GM06990 (cell line): ENCODE measurements at regions not wholly inside any gene's neighbourhood (a gene's known extent, or its start where the extent isn't known, plus 50 kb on each side); places are given as distances from the start of the nearest gene placed in this dataset.

Experiments
- DNase-seq: peaks from one replicate; pipeline ENCODE4 v3.0.0-alpha.2; 2011; ENCODE audit not compliant: insufficient read length; ENCODE audit errors: extremely low read depth
- H3K27me3 ChIP-seq: replicated peaks from 2 replicates; pipeline ENCODE4 v1.6.0; 2011; ENCODE audit warnings: low read length; ENCODE audit not compliant: control insufficient read depth, insufficient read depth
- H3K36me3 ChIP-seq: 2 replicates; pipeline ENCODE4 v1.5.1; 2011; ENCODE audit warnings: low read length; ENCODE audit not compliant: control insufficient read depth, insufficient read depth
- H3K4me3 ChIP-seq: replicated peaks from 2 replicates; pipeline ENCODE4 v1.5.1; 2011; ENCODE audit warnings: low read depth, mild to moderate bottlenecking, control low read depth, low read length
- CTCF ChIP-seq: IDR thresholded peaks from 2 replicates; pipeline ENCODE4 v1.5.1; 2011; ENCODE audit warnings: low read length, control low read depth, mild to moderate bottlenecking, inconsistent platforms; ENCODE audit not compliant: insufficient read depth, poor library complexity, severe bottlenecking

GRCh38 chr18:42187611-42188380 lies 232.8 kb downstream of the PIK3C3 start:
- DNase-seq: no peak
- Histone ChIP-seq H3K27me3 (no peaks in the 10 kb centered on the region), H3K36me3 (no peaks in the 10 kb centered on the region), H3K4me3 (no peak overlapping the region)
- no peak for TF ChIP-seq CTCF

- no peak overlapping the region for H3K4me3 ChIP-seq
- no peak for TF ChIP-seq CTCF
- DNase-seq: no peak
- H3K36me3 ChIP-seq: no peaks in the 10 kb centered on the region
- no peaks in the 10 kb centered on the region for H3K27me3 ChIP-seq
Measured at GRCh38 chr18:42190643-42191042, 235.6 kb downstream of the PIK3C3 start.

GRCh38 chr18:42192251-42193248 lies 237.5 kb downstream of the PIK3C3 start:
- H3K27me3 ChIP-seq: no peaks in the 10 kb centered on the region
- H3K4me3 ChIP-seq: no peak overlapping the region
- no peak for DNase-seq
- H3K36me3 ChIP-seq: no peaks in the 10 kb centered on the region
- no peak for TF ChIP-seq CTCF

- TF ChIP-seq CTCF: no peak
- no peak for DNase-seq
- no peaks in the 10 kb centered on the region for H3K27me3 ChIP-seq
- H3K4me3 ChIP-seq: no peak overlapping the region
- no peaks in the 10 kb centered on the region for H3K36me3 ChIP-seq
Measured at GRCh38 chr18:42196651-42197050, 241.6 kb downstream of the PIK3C3 start.

- no peak for TF ChIP-seq CTCF
- H3K27me3 ChIP-seq: no peaks in the 10 kb centered on the region
- H3K4me3 ChIP-seq: no peak overlapping the region
- no peaks in the 10 kb centered on the region for H3K36me3 ChIP-seq
- DNase-seq: no peak
Measured at GRCh38 chr18:42201137-42201536, 246.1 kb downstream of the PIK3C3 start.
